ENCODE measurements at regions not wholly inside any gene's neighbourhood (a gene's known extent, or its start where the extent isn't known, plus 50 kb on each side); places are given as distances from the start of the nearest gene placed in this dataset.

DNA sequence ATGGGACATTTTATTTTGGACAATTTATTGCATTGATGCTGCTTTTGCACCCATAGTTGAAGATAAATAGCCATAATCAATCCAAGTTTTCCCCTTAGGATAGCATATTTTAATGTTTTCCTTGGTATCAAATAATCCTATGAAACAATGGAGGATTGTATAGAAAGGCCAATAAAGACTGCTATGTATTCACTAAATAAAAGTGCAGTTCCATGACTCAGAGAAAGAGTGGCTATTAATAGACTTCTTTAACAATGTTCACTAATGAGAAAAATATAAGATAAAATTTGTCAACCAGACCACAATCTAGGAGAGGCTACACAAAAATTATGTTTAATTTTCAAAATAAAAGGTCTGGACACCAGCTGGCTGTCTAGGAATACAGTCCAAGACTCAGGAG, 560.9 kb upstream of the AGTR1 start:
- H3K4me1 ChIP-seq: no peaks in the 10 kb centered on the region
- H3K9me3 ChIP-seq: no peaks in the 10 kb centered on the region
- intact Hi-C loops (cut with DNase I): no loop called here
- no peak for TF ChIP-seq CTCF (IDR thresholded peaks at IDR 0.05)
- H3K27me3 ChIP-seq: no peaks in the 10 kb centered on the region
- DNase-seq (ENCODE audit: low spot score in 2 of 2): no peak
- no peak overlapping the region for H3K4me3 ChIP-seq
- H3K27ac ChIP-seq: no peak overlapping the region
- H3K36me3 ChIP-seq: no peaks in the 10 kb centered on the region

GRCh38 chr3:148146241-148146640, 551.5 kb upstream of the AGTR1 start:
- H3K4me1 ChIP-seq: no peaks in the 10 kb centered on the region
- no peak overlapping the region for H3K27ac ChIP-seq
- intact Hi-C loops (cut with DNase I): no loop called here
- H3K4me3 ChIP-seq: no peak overlapping the region
- H3K9me3 ChIP-seq: no peaks in the 10 kb centered on the region
- no peaks in the 10 kb centered on the region for H3K36me3 ChIP-seq
- DNase-seq (ENCODE audit: low spot score in 2 of 2): no peak
- no peak for TF ChIP-seq CTCF (IDR thresholded peaks at IDR 0.05)
- no peaks in the 10 kb centered on the region for H3K27me3 ChIP-seq

DNA sequence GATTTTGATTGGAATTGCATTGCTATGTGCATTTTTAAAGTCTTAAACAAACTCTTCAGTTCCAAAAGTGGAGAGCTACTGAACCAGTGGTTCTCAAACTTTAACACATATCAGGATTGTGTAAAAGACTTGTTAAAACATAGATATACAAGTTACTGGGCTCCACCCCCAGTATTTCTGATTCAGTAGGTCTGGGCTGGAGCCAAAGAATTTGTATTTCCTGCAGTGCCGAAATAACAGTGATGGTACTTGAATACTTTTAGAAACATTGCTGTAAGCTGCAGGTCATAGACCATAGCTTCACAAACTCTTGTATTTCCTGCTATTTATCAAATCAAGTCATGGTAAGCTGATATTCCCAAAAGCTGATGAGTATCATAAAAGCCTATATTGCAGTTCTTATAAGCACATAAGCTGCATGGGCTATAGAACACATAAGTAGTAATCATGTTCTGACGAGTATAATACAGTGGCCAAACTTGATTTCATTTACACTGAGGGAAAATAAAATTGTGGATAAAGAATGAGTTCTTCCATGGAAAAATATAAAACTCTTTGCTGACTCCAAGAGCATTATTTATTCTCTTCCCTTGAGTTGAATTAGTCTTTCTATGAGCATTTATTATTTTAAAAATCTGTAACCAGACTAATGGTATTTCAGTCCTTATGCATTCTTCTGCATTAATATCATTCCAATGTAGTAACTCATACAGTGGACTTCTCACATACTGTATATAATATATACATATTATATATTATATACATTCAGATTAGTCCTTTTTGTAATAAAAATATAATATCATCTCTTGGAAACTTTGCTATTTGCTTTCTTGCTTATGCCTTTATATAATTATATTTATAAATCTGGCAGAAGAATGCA, 550.5 kb upstream of the AGTR1 start:
- intact Hi-C loops (cut with DNase I): no loop called here
- Histone ChIP-seq H3K4me1 (no peaks in the 10 kb centered on the region), H3K27ac (no peak overlapping the region), H3K27me3 (no peaks in the 10 kb centered on the region), H3K4me3 (no peak overlapping the region), H3K9me3 (no peaks in the 10 kb centered on the region), H3K36me3 (no peaks in the 10 kb centered on the region)
- no peak for DNase-seq (ENCODE audit: low spot score in 2 of 2)
- TF ChIP-seq CTCF (IDR thresholded peaks at IDR 0.05): no peak

DNA sequence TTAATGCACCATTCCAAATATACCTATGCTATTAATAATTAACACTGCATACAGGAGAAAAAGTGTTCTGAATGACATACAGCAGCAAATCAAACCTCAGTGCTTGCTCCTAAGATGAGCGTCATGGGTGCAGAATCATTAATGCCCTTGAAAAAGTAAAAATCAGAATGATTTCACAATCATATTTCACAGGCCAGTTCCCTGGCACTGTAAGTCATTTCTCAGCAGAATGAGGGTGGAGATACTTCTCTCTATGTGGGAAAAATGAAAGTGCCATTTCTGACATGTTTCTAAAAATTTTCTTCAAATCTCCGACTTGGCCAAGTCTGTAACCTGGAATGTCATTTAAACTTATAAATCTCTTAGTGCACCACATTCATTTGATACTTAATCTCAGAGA, 549.8 kb upstream of the AGTR1 start:
- TF ChIP-seq CTCF (IDR thresholded peaks at IDR 0.05): no peak
- DNase-seq (ENCODE audit: low spot score in 2 of 2): no peak
- Histone ChIP-seq H3K27me3 (no peaks in the 10 kb centered on the region), H3K27ac (no peak overlapping the region), H3K9me3 (no peaks in the 10 kb centered on the region), H3K4me1 (no peaks in the 10 kb centered on the region), H3K4me3 (no peak overlapping the region), H3K36me3 (no peaks in the 10 kb centered on the region)
- intact Hi-C loops (cut with DNase I): no loop called here

DNA sequence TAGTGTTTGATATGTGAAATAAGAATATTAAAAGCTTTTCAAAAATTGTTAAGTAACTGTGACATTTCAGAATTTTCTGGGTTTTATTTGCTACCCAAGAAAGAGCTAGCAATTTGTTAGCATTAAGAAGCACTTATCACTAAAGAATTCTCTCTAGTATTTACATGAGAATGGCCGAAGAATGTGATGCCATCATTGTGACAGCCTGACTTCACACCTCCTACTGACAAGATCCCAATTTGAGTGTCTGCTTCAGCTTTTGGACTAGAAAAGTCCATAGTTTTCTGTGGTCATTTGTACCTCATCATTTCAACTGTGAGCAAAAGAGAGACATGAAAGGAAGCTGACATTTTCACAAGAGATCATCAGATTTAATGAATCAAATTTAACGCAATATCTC, 548.1 kb upstream of the AGTR1 start:
- no peaks in the 10 kb centered on the region for H3K9me3 ChIP-seq
- intact Hi-C loops (cut with DNase I): no loop called here
- no peak for DNase-seq (ENCODE audit: low spot score in 2 of 2)
- no peak overlapping the region for H3K27ac ChIP-seq
- TF ChIP-seq CTCF (IDR thresholded peaks at IDR 0.05): no peak
- H3K4me3 ChIP-seq: no peak overlapping the region
- no peaks in the 10 kb centered on the region for H3K4me1 ChIP-seq
- no peaks in the 10 kb centered on the region for H3K36me3 ChIP-seq
- no peaks in the 10 kb centered on the region for H3K27me3 ChIP-seq

All from ascending aorta (tissue), 2 donors.